Endothelial cell of umbilical vein (primary cell): ENCODE measurements at regions not wholly inside any gene's neighbourhood (a gene's known extent, or its start where the extent isn't known, plus 50 kb on each side); places are given as distances from the start of the nearest gene placed in this dataset.

Experiments
- BruUV-seq: library from RNA; stranded (reverse); fragments of 400-500 nt; replicated peaks from 2 replicates; lab custom pipeline; 2021; lab: Mats Ljungman, UMichigan
- CTCF ChIA-PET: fragments of 300-600, 350-600 bp; sonication (Branson Sonifier 250); formaldehyde crosslinking; loops from one replicate; lab custom pipeline; 2021; ENCODE audit warnings: antibody characterized with exemption, inconsistent platforms; lab: Charles Lee
- POLR2A ChIA-PET: fragments of 300-600, 350-600 bp; sonication (Branson Sonifier 250); formaldehyde crosslinking; loops from one replicate; lab custom pipeline; 2021; ENCODE audit warnings: antibody characterized with exemption, inconsistent platforms; lab: Charles Lee
- DNase-seq: peaks from one replicate; pipeline ENCODE4 v3.0.0-alpha.2; 2011; ENCODE audit warnings: low read depth, low spot score
- FAIRE-seq: peaks from 2 replicates; lab custom pipeline; 2011; peaks lifted over from hg19 to GRCh38; lab: Jason Lieb, UNC
- H2AFZ ChIP-seq: 2 replicates; pipeline ENCODE4 v1.6.0; 2012; ENCODE audit warnings: low read depth, low read length, control low read depth, inconsistent platforms
- H3K27ac ChIP-seq: 2 replicates; pipeline ENCODE4 v1.5.1; 2011; ENCODE audit warnings: low read depth, mild to moderate bottlenecking, control low read depth, low read length, moderate library complexity; ENCODE audit not compliant: insufficient read depth
- H3K27me3 ChIP-seq, 2 experiments: 2 replicates each; pipeline versions ENCODE4 v1.6.0 to v1.6.1; 2011; ENCODE audit warnings: low read length in 2 of 2, mixed read lengths in 1 of 2; ENCODE audit not compliant: control insufficient read depth in 2 of 2, insufficient read depth in 2 of 2
- H3K36me3 ChIP-seq, 2 experiments: 2 replicates in 1 of 2; 3 replicates in 1 of 2; pipeline ENCODE4 v1.5.1; 2011; ENCODE audit warnings: low read length in 2 of 2, mild to moderate bottlenecking in 1 of 2, moderate library complexity in 1 of 2; ENCODE audit not compliant: control insufficient read depth in 2 of 2, insufficient read depth in 2 of 2; ENCODE audit errors: extremely low read depth in 1 of 2
- H3K4me1 ChIP-seq: 3 replicates; pipeline ENCODE4 v1.5.1; 2011; ENCODE audit warnings: mild to moderate bottlenecking, low read length; ENCODE audit not compliant: control insufficient read depth, insufficient read depth; ENCODE audit errors: extremely low read depth
- H3K4me2 ChIP-seq: 2 replicates; pipeline ENCODE4 v1.6.1; 2011; ENCODE audit warnings: low read length, control low read depth, mixed read lengths; ENCODE audit not compliant: insufficient read depth
- H3K4me3 ChIP-seq, 3 experiments: fragments of 200-600 bp in 1 of 3; sonication (generic), shearing (Covaris generic) in 1 of 3; replicated peaks in 1 of 3; 2 replicates each; pipeline ENCODE4 v1.5.1; 2011 to 2016; ENCODE audit warnings: control low read depth in 3 of 3, low read length in 3 of 3, mild to moderate bottlenecking in 2 of 3, inconsistent platforms in 1 of 3, low read depth in 1 of 3, moderate library complexity in 1 of 3; ENCODE audit not compliant: insufficient read depth in 1 of 3
- H3K79me2 ChIP-seq: 2 replicates; pipeline ENCODE4 v1.6.0; 2012; ENCODE audit warnings: low read length, inconsistent platforms; ENCODE audit not compliant: control insufficient read depth, insufficient read depth
- H3K9ac ChIP-seq: replicated peaks from 2 replicates; pipeline ENCODE3; 2011; ENCODE audit warnings: low read length, control low read depth; ENCODE audit not compliant: insufficient read depth; ENCODE audit errors: extremely low read depth
- H3K9me1 ChIP-seq: replicated peaks from 3 replicates; pipeline ENCODE4 v1.6.0; 2011; ENCODE audit warnings: mild to moderate bottlenecking, low read length; ENCODE audit not compliant: control insufficient read depth, insufficient read depth; ENCODE audit errors: extremely low read depth
- H3K9me3 ChIP-seq: replicated peaks from 2 replicates; pipeline ENCODE4 v1.5.1; 2012; ENCODE audit warnings: low read length, inconsistent platforms; ENCODE audit not compliant: control insufficient read depth, insufficient read depth
- H4K20me1 ChIP-seq: replicated peaks from 2 replicates; pipeline ENCODE3; 2011; ENCODE audit warnings: mild to moderate bottlenecking, low read length; ENCODE audit not compliant: control insufficient read depth, insufficient read depth; ENCODE audit errors: extremely low read depth
- GATA2 ChIP-seq: IDR thresholded peaks from 2 replicates; pipeline ENCODE4 v1.7.0; 2011; ENCODE audit warnings: low read depth, mild to moderate bottlenecking, moderate library complexity, mixed read lengths, low read length; ENCODE audit not compliant: insufficient read length, insufficient read depth
- POLR2AphosphoS5 ChIP-seq: IDR thresholded peaks from 2 replicates; pipeline ENCODE4 v1.6.1; 2012; ENCODE audit warnings: low read depth, mild to moderate bottlenecking, control low read depth, low read length, moderate library complexity; ENCODE audit not compliant: insufficient read depth
- dilution Hi-C: fragments of 300-500 bp; cut with MboI; formaldehyde crosslinking; loops from one replicate; pipeline ENCODE4 v1.15.0; 2019; ENCODE audit warnings: low sequenced_read_pairs; ENCODE audit not compliant: extremely low pct_ligation_motif_present
- intact Hi-C: fragments of 100-400 bp; cut with micrococcal nuclease; formaldehyde crosslinking; loops from one replicate; pipeline ENCODE4 v1.10.0; 2022
- TF ChIP-seq, protein P1 (sequence below), 2 donors: IDR thresholded peaks; 1 replicate in 1 of 2; 2 replicates in 1 of 2; pipeline ENCODE4 v1.5.1; 2011; ENCODE audit warnings: low read length in 2 of 2, mild to moderate bottlenecking in 2 of 2, moderate library complexity in 2 of 2, control low read depth in 1 of 2, inconsistent platforms in 1 of 2, low read depth in 1 of 2; ENCODE audit not compliant: insufficient read depth in 1 of 2; ENCODE audit errors: extremely low read depth in 1 of 2

DNA sequence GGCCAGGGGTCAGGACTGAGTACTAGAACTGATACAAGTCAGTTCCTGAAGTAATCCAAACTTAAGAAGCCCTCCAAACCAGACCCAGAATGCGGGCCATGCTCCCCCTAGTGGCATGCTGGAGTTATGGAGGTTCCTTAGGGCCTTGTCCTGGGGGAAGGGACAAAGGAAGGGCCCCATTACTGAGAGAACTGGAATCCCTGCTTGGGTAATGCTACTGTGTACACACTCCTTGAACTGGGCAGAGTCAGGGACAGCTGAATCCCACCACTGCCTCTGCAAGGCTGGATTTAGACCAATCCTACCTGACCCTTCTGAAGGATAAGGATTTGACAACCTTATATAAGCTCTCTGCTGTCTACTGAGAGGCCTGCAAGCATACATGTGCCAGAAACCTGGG, 97.3 kb upstream of the AKIP1 start:
- no peak overlapping the region for H3K4me2 ChIP-seq
- peak overlapping the region; percentile 79 for H2AFZ ChIP-seq
- DNase-seq (peak; percentile 81), FAIRE-seq (peak; percentile 80)
- peak overlapping the region; percentile 37 for H3K27ac ChIP-seq
- dilution Hi-C loops = no loop called here
- H3K79me2 ChIP-seq = no peaks in the 10 kb centered on the region
- POLR2A ChIA-PET = no interaction called here
- H4K20me1 ChIP-seq = no peaks in the 10 kb centered on the region
- H3K4me3 ChIP-seq = no peak overlapping the region
- H3K9me3 ChIP-seq = no peaks in the 10 kb centered on the region
- CTCF ChIA-PET = interaction anchor here (0.6 to 2.3 kb wide), 20 partner anchors 9 to 247 kb away, joined by 3 to 12 read pairs (median 4); partner anchors contain the start of genes RPL27A and TRIM66
- H3K36me3 ChIP-seq = no peaks in the 10 kb centered on the region
- H3K9me1 ChIP-seq = no peaks in the 10 kb centered on the region
- no peak for TF ChIP-seq GATA2
- TF ChIP-seq, protein P1, sequence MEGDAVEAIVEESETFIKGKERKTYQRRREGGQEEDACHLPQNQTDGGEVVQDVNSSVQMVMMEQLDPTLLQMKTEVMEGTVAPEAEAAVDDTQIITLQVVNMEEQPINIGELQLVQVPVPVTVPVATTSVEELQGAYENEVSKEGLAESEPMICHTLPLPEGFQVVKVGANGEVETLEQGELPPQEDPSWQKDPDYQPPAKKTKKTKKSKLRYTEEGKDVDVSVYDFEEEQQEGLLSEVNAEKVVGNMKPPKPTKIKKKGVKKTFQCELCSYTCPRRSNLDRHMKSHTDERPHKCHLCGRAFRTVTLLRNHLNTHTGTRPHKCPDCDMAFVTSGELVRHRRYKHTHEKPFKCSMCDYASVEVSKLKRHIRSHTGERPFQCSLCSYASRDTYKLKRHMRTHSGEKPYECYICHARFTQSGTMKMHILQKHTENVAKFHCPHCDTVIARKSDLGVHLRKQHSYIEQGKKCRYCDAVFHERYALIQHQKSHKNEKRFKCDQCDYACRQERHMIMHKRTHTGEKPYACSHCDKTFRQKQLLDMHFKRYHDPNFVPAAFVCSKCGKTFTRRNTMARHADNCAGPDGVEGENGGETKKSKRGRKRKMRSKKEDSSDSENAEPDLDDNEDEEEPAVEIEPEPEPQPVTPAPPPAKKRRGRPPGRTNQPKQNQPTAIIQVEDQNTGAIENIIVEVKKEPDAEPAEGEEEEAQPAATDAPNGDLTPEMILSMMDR (IDR thresholded peaks at IDR 0.05; ENCODE audit: extremely low read depth in 1 of 2, insufficient read depth in 1 of 2, low read depth in 1 of 2, low read length in 2 of 2) = peak; percentile 90 to 96
- H3K27me3 ChIP-seq = no peaks in the 10 kb centered on the region
- H3K9ac ChIP-seq = no peak overlapping the region
- no TSS peak for BruUV-seq
- intact Hi-C loops = loop anchor here (1.0 to 2.0 kb wide), 7 partner anchors 57 to 589 kb away; no protein-coding TSS in a partner anchor
- peaks cover 15% of the 10 kb centered on the region for H3K4me1 ChIP-seq

DNA sequence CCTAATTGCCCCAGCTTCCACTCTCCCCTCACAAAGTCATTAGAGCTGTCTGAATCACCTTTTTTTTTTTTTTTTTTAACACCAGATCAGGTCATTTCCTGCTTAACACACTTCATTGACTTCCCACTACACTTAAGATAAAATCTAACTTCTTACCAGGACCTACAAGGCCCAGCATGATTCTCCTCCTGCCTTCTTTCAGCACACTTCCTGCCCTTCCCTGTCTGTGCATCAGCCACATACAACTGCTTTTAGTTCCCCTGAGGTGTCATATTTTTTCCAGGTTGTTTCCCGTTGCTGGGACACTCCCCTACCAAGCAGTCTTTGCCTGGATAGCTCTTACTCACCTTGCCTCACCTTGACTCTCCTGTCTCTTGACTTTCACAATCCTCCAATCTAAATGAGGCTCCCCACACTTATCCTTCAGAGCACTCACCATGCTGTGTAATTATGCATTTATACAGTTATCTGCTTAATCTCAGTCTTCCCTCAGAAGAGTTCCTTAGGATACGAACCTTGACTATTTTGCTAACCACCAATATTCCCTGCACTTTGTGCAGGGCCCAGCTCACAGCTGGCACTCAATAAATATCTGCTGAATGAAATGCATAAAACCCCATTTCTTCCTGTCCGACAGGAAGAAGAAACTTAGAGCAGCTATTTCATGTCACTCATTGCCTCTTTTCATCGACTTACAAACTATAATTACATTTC, 96.6 kb upstream of the AKIP1 start:
- Histone ChIP-seq H3K9me1 (no peaks in the 10 kb centered on the region), H3K36me3 (no peaks in the 10 kb centered on the region), H3K4me3 (no peak overlapping the region), H3K4me1 (peaks cover 15% of the 10 kb centered on the region), H3K9ac (no peak overlapping the region), H3K27ac (no peak overlapping the region), H2AFZ (no peak overlapping the region), H3K79me2 (no peaks in the 10 kb centered on the region), H3K4me2 (no peak overlapping the region), H3K9me3 (no peaks in the 10 kb centered on the region), H3K27me3 (no peaks in the 10 kb centered on the region), H4K20me1 (no peaks in the 10 kb centered on the region)
- no peak for TF ChIP-seq POLR2AphosphoS5
- peak; percentile 64 for TF ChIP-seq GATA2
- dilution Hi-C loops = no loop called here
- FAIRE-seq = no peak
- no TSS peak for BruUV-seq
- intact Hi-C loops = loop anchor here (1.0 kb wide), 1 partner anchor 145 kb away; no protein-coding TSS in a partner anchor
- peak; percentile 7 for DNase-seq
- ChIA-PET CTCF (interaction anchor here (0.6 to 2.3 kb wide), 19 partner anchors 10 to 247 kb away, joined by 3 to 12 read pairs (median 4); partner anchors contain the start of genes RPL27A and TRIM66), POLR2A (no interaction called here)
